CD4-positive, alpha-beta T cell treated with Interleukin-4 for 4 hours (primary cell): ENCODE measurements at regions not wholly inside any gene's neighbourhood (a gene's known extent, or its start where the extent isn't known, plus 50 kb on each side); places are given as distances from the start of the nearest gene placed in this dataset.

ENCODE experiments used
- DNase-seq: peaks from one replicate; pipeline ENCODE4 v3.0.0-alpha.2; 2020

- DNase-seq, result no peak
Observed at GRCh38 chr11:45037434-45038005, 86.8 kb upstream of the TP53I11 start.

GRCh38 chr11:45038923-45039322 lies 88.2 kb upstream of the TP53I11 start:
- no peak for DNase-seq

- no peak for DNase-seq
Observed at GRCh38 chr11:45041596-45041995, 90.9 kb upstream of the TP53I11 start.

- no peak for DNase-seq
Observed at GRCh38 chr11:45042560-45042959, 91.9 kb upstream of the TP53I11 start.

- DNase-seq, result no peak
Observed at GRCh38 chr11:45043755-45044475, 93.2 kb upstream of the TP53I11 start.

GRCh38 chr11:45045683-45046471 lies 95.2 kb upstream of the TP53I11 start:
- peak; percentile 15 for DNase-seq

GRCh38 chr11:45048313-45048841 lies 97.7 kb upstream of the TP53I11 start:
- no peak for DNase-seq

- DNase-seq, result no peak
Observed at GRCh38 chr11:45048870-45049691, 97.4 kb upstream of the PRDM11 start.

- DNase-seq, result no peak
Observed at GRCh38 chr11:45050111-45050510, 96.3 kb upstream of the PRDM11 start.

- no peak for DNase-seq
Observed at GRCh38 chr11:45051621-45052020, 94.8 kb upstream of the PRDM11 start.

GRCh38 chr11:45052361-45052760 lies 94.1 kb upstream of the PRDM11 start:
- no peak for DNase-seq

- no peak for DNase-seq
Observed at GRCh38 chr11:45053736-45054446, 92.5 kb upstream of the PRDM11 start.

GRCh38 chr11:45054956-45055355 lies 91.5 kb upstream of the PRDM11 start:
- no peak for DNase-seq

GRCh38 chr11:45056529-45056928 lies 89.9 kb upstream of the PRDM11 start:
- no peak for DNase-seq

- no peak for DNase-seq
Observed at GRCh38 chr11:45057938-45058646, 88.3 kb upstream of the PRDM11 start.

- DNase-seq, result no peak
Observed at GRCh38 chr11:45058647-45058950, 87.8 kb upstream of the PRDM11 start.

- no peak for DNase-seq
Observed at GRCh38 chr11:45060707-45061106, 85.7 kb upstream of the PRDM11 start.

GRCh38 chr11:45061641-45062040 lies 84.8 kb upstream of the PRDM11 start:
- DNase-seq, result no peak

- DNase-seq, result no peak
Observed at GRCh38 chr11:45062115-45062514, 84.3 kb upstream of the PRDM11 start.

- no peak for DNase-seq
Observed at GRCh38 chr11:45062974-45063635, 83.3 kb upstream of the PRDM11 start.

- DNase-seq, result no peak
Observed at GRCh38 chr11:45063669-45064068, 82.8 kb upstream of the PRDM11 start.
